HUES64 (cell line): ENCODE measurements at regions not wholly inside any gene's neighbourhood (a gene's known extent, or its start where the extent isn't known, plus 50 kb on each side); places are given as distances from the start of the nearest gene placed in this dataset.
"Not testable (repeated sequence)": the region's sequence is repeated elsewhere in the genome, so short reads cannot be mapped to it uniquely, and the experiment has no call there.

Source experiments
- H3K27ac ChIP-seq: 2 replicates; pipeline ENCODE4 v1.7.0; 2013; ENCODE audit warnings: low read depth, low read length, inconsistent platforms
- H3K27me3 ChIP-seq: 2 replicates; pipeline ENCODE4 v1.6.1; 2013; ENCODE audit warnings: mild to moderate bottlenecking, low read length; ENCODE audit not compliant: insufficient read depth
- H3K36me3 ChIP-seq: 2 replicates; pipeline ENCODE4 v1.6.1; 2013; ENCODE audit warnings: mild to moderate bottlenecking, low read length; ENCODE audit not compliant: insufficient read depth
- H3K4me1 ChIP-seq: 2 replicates; pipeline ENCODE4 v1.6.1; 2013; ENCODE audit warnings: mild to moderate bottlenecking, low read length, moderate library complexity; ENCODE audit not compliant: insufficient read depth
- H3K4me3 ChIP-seq: 2 replicates; pipeline ENCODE4 v1.5.1; 2013; ENCODE audit warnings: mild to moderate bottlenecking, low read length, moderate library complexity
- H3K9ac ChIP-seq: 2 replicates; pipeline ENCODE4 v1.6.1; 2013; ENCODE audit warnings: mild to moderate bottlenecking, low read depth, low read length
- H3K9me3 ChIP-seq: 2 replicates; pipeline ENCODE4 v1.6.1; 2013; ENCODE audit warnings: low read depth, low read length; ENCODE audit not compliant: insufficient read depth
- WGBS: fragments of 150-250, 120-280 bp; methylation state at CpG from one replicate; pipeline ENCODE4 v1.1.7; 2013; ENCODE audit warnings: missing lambda C conversion rate; 5-methylcytosine and 5-hydroxymethylcytosine counted together

GRCh38 chr1:228796945-228797344 is 61.7 kb downstream of the RHOU start:
- H3K36me3 ChIP-seq, H3K9ac ChIP-seq, H3K4me1 ChIP-seq, H3K27ac ChIP-seq, H3K27me3 ChIP-seq, H3K9me3 ChIP-seq, H3K4me3 ChIP-seq: not testable (repeated sequence)
- 94% methylated on average over 7 of the region's 7 CpGs for WGBS

- WGBS, result 75% methylated on average over 2 of the region's 2 CpGs
- Histone ChIP-seq H3K27ac (no peak overlapping the region), H3K9ac (no peak overlapping the region), H3K36me3 (no peaks in the 10 kb centered on the region), H3K27me3 (no peaks in the 10 kb centered on the region), H3K9me3 (no peaks in the 10 kb centered on the region), H3K4me3 (no peak overlapping the region), H3K4me1 (no peaks in the 10 kb centered on the region)
These were observed 62.8 kb downstream of the RHOU start for GRCh38 chr1:228798035-228798434.

GRCh38 chr1:228798548-228798947 is 63.3 kb downstream of the RHOU start:
- Histone ChIP-seq H3K27ac (no peak overlapping the region), H3K27me3 (no peaks in the 10 kb centered on the region)

GRCh38 chr1:228799924-228800323 is 64.6 kb downstream of the RHOU start:
- H3K4me1 ChIP-seq, result peaks cover under 1% of the 10 kb centered on the region; the same call in 1 of the 2 replicates
- H3K9me3 ChIP-seq, result no peaks in the 10 kb centered on the region
- H3K36me3 ChIP-seq, result no peaks in the 10 kb centered on the region
- no peaks in the 10 kb centered on the region for H3K27me3 ChIP-seq
- no peak overlapping the region for H3K4me3 ChIP-seq
- no peak overlapping the region for H3K27ac ChIP-seq
- WGBS, result 64% methylated on average over 2 of the region's 3 CpGs
- no peak overlapping the region for H3K9ac ChIP-seq

More at GRCh38 chr1:228798548-228798947, 63.3 kb downstream of the RHOU start:
- WGBS, result 89% methylated on average over 5 of the region's 5 CpGs
- no peaks in the 10 kb centered on the region for H3K36me3 ChIP-seq
- no peaks in the 10 kb centered on the region for H3K4me1 ChIP-seq
- H3K4me3 ChIP-seq, result no peak overlapping the region
- no peak overlapping the region for H3K9ac ChIP-seq
- no peaks in the 10 kb centered on the region for H3K9me3 ChIP-seq

- Histone ChIP-seq H3K9ac (no peak overlapping the region), H3K4me1 (peaks cover 8% of the 10 kb centered on the region), H3K4me3 (no peak overlapping the region), H3K36me3 (no peaks in the 10 kb centered on the region), H3K9me3 (no peaks in the 10 kb centered on the region), H3K27ac (no peak overlapping the region), H3K27me3 (no peaks in the 10 kb centered on the region)
These were observed 65.8 kb downstream of the RHOU start for GRCh38 chr1:228801068-228801467.

GRCh38 chr1:228802386-228803220 is 67.3 kb downstream of the RHOU start:
- no peaks in the 10 kb centered on the region for H3K9me3 ChIP-seq
- 94% methylated on average over 10 of the region's 11 CpGs for WGBS
- H3K27ac ChIP-seq, result no peak overlapping the region
- no peak overlapping the region for H3K4me3 ChIP-seq
- H3K9ac ChIP-seq, result no peak overlapping the region
- no peaks in the 10 kb centered on the region for H3K27me3 ChIP-seq
- no peaks in the 10 kb centered on the region for H3K36me3 ChIP-seq
- H3K4me1 ChIP-seq, result peaks cover 8% of the 10 kb centered on the region

- WGBS, result 96% methylated on average over 6 of the region's 6 CpGs
- no peak overlapping the region for H3K27ac ChIP-seq
These were observed 68.1 kb downstream of the RHOU start for GRCh38 chr1:228803421-228803820.

GRCh38 chr1:228804173-228804572 is 68.9 kb downstream of the RHOU start:
- no CpG with 5 or more reads among the region's 1 CpG for WGBS
- no peaks in the 10 kb centered on the region for H3K9me3 ChIP-seq
- no peaks in the 10 kb centered on the region for H3K36me3 ChIP-seq
- peaks cover 10% of the 10 kb centered on the region for H3K4me1 ChIP-seq
- no peak overlapping the region for H3K27ac ChIP-seq
- no peak overlapping the region for H3K9ac ChIP-seq
- H3K4me3 ChIP-seq, result no peak overlapping the region
- H3K27me3 ChIP-seq, result no peaks in the 10 kb centered on the region

More at GRCh38 chr1:228803421-228803820, 68.1 kb downstream of the RHOU start:
- Histone ChIP-seq H3K36me3 (no peaks in the 10 kb centered on the region), H3K4me3 (no peak overlapping the region), H3K27me3 (no peaks in the 10 kb centered on the region), H3K4me1 (peaks cover 8% of the 10 kb centered on the region), H3K9ac (no peak overlapping the region), H3K9me3 (no peaks in the 10 kb centered on the region)

GRCh38 chr1:228804640-228805413 is 69.5 kb downstream of the RHOU start:
- 35% methylated on average over 11 of the region's 11 CpGs for WGBS
- no peak overlapping the region for H3K9ac ChIP-seq

GRCh38 chr1:228807904-228808605 is 72.8 kb downstream of the RHOU start:
- Histone ChIP-seq H3K9me3 (no peaks in the 10 kb centered on the region), H3K9ac (no peak overlapping the region), H3K27ac (no peak overlapping the region), H3K36me3 (no peaks in the 10 kb centered on the region), H3K4me1 (peaks cover 24% of the 10 kb centered on the region), H3K27me3 (no peaks in the 10 kb centered on the region), H3K4me3 (no peak overlapping the region)
- WGBS, result 85% methylated on average over 7 of the region's 7 CpGs

More at GRCh38 chr1:228804640-228805413, 69.5 kb downstream of the RHOU start:
- H3K27ac ChIP-seq, result no peak overlapping the region
- no peaks in the 10 kb centered on the region for H3K36me3 ChIP-seq
- H3K4me1 ChIP-seq, result peaks cover 17% of the 10 kb centered on the region
- no peak overlapping the region for H3K4me3 ChIP-seq
- H3K27me3 ChIP-seq, result no peaks in the 10 kb centered on the region
- H3K9me3 ChIP-seq, result no peaks in the 10 kb centered on the region
